HG03039 (cell line): ENCODE measurements at regions not wholly inside any gene's neighbourhood (a gene's known extent, or its start where the extent isn't known, plus 50 kb on each side); places are given as distances from the start of the nearest gene placed in this dataset.
"Not testable (repeated sequence)": the region's sequence is repeated elsewhere in the genome, so short reads cannot be mapped to it uniquely, and the experiment has no call there.

ENCODE experiments used
- ATAC-seq: cut with Tn5 transposase; IDR thresholded peaks from one replicate; pipeline ENCODE4 v1.9.1; 2021; ENCODE audit warnings: mild to moderate bottlenecking, moderate library complexity; ENCODE audit not compliant: unreplicated experiment

DNA sequence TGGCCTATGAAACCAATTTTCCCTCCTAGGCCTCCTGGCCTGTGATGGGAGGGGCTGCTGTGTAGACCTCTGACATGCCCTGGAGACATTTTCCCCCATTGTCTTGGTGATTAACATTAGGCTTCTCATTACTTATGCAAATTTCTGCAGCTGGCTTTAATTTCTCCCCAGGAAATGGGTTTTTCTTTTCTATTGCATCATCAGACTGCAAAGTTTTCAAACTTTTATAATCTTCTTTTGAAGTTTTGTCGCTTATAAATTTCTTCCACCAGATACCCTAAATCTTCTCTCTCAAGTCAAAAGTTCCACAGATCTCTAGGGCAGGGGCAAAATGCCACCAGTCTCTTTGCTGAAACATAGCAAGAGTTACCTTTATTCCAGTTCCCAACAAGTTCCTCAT lies 482.7 kb upstream of the DPP6 start:
- not testable (repeated sequence) for ATAC-seq

GRCh38 chr7:153576096-153576495 lies 476.1 kb upstream of the DPP6 start:
- no peak for ATAC-seq

DNA sequence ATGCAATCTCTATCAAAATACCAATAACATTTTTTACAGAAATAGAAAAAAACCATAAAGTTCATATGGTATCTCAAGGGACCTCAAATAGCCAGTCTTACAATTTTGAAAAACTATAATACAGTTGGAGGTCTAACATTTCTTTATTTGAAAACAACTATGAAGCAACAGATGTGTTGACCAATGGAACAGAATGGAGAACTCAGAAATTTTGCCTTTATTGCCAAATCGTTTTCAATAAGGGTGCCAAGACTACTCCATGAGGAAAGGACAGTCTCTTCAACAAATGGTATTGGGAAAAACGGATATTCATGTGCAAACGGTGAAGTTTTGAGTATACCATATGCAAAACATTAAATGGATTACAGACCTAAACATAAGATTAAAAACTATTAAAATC lies 470.8 kb upstream of the DPP6 start:
- no peak for ATAC-seq

DNA sequence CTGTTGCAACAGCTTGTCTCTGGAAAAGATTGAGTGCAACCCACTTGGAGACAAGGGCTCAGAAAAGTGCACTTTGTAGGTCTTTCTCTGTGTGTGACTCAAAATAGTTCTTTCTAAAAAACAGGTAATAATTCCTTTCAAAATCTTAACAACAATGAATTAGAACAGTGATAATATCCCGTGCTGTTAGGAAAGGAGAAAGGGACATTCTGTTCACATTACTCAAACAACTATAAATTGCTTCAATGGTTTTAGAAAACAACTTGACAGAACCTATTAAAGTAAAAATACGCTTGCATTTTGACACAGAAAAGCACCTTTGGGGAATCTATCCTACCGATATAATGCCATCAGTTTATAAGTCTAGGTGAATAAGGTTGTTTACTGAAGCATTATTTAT lies 468.1 kb upstream of the DPP6 start:
- no peak for ATAC-seq

- no peak for ATAC-seq
These were observed 463.6 kb upstream of the DPP6 start for GRCh38 chr7:153588586-153588985.

DNA sequence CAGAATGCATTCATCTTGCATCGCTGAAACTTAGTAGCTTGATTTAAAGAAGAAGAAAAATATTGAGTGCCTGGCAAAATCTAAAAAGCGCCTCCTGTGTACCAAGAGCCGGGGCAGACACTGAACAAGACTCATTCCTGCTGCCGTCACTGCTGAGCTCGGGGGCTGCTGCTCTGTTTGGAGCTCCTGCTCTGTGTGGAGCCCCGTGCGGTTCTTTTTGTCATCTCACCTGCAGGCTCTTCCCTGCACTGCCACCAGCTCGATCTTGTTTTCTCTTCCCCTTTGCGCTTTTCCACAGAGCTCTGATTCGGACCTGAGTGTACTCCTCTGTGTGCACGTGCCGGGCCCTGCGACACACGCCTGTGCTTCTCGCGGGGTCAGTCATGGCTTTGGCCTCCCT lies 462.1 kb upstream of the DPP6 start:
- ATAC-seq, result no peak

- no peak for ATAC-seq
These were observed 461.6 kb upstream of the DPP6 start for GRCh38 chr7:153590571-153590970.

DNA sequence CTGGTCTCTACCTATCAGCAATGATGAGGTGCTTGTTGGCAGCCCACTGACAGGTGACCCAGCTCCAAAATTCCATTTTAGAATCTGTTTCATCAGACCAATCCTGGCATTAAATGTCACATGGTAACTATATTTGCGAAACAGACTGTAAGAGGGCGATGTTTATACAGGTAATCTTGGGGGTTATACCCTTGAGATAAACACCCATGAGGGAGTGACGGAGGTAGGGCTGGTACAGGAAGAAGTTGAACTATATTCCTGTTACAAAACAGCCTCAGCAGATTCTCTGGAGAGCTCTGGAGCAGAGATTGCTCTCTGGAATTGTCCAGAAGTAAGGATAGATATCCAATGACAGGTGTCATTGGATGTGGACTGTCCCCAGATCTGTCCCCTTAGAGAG lies 444.8 kb upstream of the DPP6 start:
- ATAC-seq, result no peak

- no peak for ATAC-seq
These were observed 435.4 kb upstream of the DPP6 start for GRCh38 chr7:153616711-153617325.

DNA sequence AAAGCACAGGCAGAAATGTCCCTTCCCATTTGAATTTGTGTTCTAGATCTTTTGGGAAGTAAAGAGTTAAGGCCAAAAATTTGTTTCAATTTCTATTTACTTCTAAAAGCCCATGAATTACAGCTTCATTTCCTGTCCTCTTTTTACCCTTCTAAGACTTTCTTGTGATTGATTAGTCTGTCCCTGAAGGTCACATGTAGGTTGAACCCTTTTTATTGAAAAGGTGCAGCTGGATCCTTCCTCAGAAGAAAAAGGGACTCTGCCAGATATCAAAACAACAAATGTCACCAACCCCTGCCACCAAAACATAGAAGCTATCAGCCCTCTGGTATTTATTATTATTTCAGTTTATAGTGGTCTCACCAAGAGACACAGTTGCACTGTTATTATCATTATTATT lies 424.9 kb upstream of the DPP6 start:
- no peak for ATAC-seq

DNA sequence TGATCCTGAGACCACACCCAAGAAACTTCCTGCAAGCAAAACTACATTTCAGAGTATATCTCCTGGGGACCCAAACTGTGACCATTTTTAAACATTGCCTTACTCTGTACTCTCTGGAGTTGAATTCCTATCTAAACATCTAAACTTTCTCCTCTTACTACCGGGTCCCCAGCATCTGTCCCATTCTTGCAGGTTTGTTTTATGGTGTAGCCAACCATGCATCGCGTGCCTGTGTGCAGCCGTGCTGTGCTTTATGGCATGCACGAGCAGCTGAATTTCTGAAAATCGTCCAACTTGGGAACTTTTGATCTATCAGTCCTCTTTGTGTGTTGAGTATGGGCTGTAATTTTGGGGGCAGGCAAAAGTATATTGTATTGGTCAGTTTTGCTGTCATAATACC lies 423.8 kb upstream of the DPP6 start:
- ATAC-seq, result no peak

GRCh38 chr7:153628825-153629224 lies 423.4 kb upstream of the DPP6 start:
- no peak for ATAC-seq

GRCh38 chr7:153638821-153639435 lies 413.3 kb upstream of the DPP6 start:
- ATAC-seq, result no peak

DNA sequence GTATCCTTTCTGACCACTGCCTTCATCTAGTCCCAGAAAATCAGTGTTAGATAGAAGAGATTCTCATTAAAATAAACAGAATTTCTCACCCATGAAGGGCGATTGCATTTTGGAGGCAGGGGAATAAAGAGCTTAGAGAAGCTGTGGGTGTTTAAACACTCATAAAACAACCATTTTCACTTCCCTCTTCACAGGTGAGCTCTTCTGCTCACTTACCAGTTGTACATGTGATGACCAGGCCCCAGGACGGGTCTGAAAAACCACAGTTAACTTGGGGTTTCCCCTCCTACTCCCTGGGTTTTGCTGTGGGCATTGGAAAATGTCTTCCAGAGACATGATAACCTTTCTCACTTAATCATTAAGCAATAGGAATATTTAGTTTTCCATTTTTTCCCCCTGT lies 411.6 kb upstream of the DPP6 start:
- ATAC-seq, result peak; percentile 83

DNA sequence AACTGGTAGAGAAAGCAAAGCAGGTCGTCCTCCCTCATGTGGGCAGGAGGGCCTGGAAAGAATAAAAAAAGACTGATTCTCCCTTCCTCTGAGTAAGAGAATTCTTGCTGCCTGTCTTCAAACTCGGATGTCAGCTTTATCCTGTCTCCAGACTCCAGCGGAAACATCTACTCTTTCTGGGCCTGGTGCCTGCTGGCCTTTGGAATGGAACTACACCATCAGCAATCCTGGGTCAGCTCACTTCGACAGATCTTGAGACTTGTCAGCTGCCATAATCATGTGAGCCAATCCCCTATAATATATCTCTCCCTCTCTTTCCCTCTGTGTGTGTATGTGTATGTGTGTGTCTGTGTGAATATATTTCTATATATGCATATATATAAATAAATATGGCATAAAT lies 411.0 kb upstream of the DPP6 start:
- no peak for ATAC-seq

DNA sequence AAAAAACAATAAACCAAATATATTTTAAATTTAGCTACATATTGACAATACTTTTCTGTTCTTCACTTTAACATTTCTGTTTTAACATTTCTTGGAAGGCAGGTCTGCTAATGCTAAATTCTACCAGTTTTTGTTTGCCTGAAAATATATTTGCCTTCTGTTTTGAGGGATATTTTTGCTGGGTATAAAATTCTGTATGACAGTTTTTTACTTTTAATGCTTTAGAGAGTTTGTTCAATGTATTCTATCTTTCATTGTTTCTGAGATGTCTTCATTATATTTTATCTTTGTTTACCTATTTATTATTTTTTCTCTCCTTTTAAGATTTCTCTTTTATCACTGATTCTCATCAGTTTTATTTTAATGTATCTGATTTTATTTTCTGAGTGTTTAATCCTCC lies 409.2 kb upstream of the DPP6 start:
- ATAC-seq, result no peak

GRCh38 chr7:153657182-153657800 lies 394.9 kb upstream of the DPP6 start:
- no peak for ATAC-seq

GRCh38 chr7:153675131-153675530 lies 377.1 kb upstream of the DPP6 start:
- ATAC-seq, result no peak

DNA sequence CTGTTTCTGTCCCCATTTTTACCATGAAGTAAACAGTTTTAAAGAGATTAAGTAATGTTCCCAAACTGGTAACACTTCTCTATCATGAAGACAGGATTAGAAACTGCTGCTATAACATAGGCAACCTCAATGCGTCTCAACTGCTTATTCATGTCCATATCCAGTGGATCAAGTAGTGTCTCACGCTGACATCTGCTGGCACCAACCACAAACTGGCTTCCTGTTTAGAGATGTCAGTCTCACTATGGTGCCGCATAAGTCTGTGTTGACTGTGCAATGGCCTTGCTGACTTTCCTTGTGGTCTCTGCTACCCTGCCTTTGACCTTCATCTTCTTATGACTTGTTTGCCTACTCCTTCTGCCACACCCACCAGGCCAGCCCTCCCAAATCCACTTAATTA lies 369.6 kb upstream of the DPP6 start:
- no peak for ATAC-seq

DNA sequence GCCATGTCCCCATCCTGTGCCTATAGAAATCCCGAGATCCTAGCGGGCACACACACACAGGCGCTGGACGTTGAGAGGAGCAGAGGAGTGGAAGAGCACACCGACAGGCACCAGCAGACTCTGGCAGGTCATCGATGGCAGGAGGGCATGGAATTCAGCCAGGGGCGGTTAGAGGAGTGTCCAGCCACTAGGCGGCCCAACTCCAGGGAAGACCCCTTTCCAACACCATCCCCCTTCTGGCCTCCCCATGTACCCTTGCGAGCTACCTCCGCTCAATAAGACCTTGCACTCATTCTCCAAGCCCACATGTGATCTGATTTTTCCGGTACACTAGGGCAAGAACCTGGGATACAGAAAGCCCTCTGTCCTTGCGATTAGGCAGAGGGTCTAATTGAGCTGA lies 356.0 kb upstream of the DPP6 start:
- ATAC-seq, result no peak

DNA sequence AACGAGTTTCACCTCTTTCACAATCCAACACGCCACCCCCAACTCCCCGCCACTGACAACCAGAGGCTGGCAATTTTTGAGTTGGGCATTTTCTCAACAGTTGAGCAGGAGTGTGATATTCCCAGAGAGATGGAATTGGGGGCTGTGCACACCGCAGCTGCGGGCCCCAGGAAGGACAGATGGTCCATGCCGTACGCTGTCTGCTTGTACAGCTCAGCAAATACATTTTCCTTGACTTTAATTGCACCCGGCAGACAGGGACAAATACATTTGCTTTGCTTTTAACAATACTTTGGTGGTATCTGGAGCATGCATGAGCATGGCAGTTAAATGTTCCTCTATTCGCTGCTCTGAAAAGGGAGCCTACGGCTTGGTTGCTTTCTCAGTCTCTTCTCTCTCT lies 354.2 kb upstream of the DPP6 start:
- no peak for ATAC-seq

- no peak for ATAC-seq
These were observed 350.5 kb upstream of the DPP6 start for GRCh38 chr7:153701678-153702077.

DNA sequence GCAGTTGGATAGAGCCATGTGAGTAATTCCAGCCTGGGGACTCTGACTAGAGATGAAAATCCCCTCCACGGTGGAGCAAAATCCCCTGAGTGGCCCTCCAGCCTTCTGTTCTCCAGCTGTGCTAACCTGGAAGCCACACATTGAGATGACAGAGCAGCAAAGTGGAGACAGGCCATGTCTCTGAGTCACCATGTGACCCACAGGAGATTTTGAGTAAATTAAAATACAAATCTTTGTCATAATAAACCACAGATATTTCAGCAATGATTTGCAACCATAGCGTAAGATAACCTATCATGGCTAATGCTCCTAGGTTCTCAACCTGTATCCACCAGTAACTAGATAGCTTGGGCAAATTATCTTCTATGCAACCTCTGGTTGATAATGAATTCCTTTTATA lies 328.3 kb upstream of the DPP6 start:
- not testable (repeated sequence) for ATAC-seq
